Kidney capillary endothelial cell (primary cell): ENCODE measurements at regions not wholly inside any gene's neighbourhood (a gene's known extent, or its start where the extent isn't known, plus 50 kb on each side); places are given as distances from the start of the nearest gene placed in this dataset.
"Not testable (repeated sequence)": the region's sequence is repeated elsewhere in the genome, so short reads cannot be mapped to it uniquely, and the experiment has no call there.

Source experiments
- DNase-seq: peaks from one replicate; pipeline ENCODE4 v3.0.0-alpha.2; 2018; ENCODE audit warnings: low spot score

DNA sequence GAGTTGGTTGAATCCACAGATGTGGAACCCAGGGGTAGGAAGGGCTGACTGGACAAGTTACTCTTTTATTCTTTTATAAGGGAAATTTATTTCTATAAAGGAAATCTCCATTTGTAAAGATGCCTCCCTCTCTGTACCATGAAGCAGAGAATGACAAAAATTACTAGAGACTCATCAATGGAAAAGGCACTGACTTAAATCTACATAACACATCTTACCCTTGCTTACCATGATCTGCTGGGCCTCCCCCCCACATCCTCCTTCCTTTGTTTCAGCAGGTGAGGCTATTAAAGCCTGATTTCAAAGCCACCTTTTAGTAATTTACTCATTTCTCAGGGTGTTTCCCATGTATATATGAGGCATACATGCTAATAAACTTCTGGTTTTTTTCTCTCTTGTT is 130.2 kb upstream of the HDDC2 start:
- DNase-seq, result no peak

DNA sequence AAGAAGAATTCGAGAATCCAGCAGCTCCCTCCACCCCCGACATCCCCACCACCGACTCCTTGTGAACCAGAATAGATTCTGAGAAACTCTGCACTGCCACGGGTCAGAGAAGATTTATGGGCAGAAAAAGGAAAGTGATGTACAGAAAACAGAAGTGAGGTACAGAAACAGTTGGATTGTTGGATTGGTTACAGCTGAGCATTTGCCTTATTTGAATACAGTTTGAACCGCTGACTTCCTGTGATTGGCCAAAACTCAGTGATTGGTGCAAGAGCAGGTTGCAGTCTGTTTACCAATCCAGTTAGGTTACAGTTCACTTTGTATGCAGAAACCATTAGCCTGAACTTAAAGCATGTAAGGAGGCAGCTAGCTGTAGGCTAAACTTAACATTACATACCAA is 131.2 kb upstream of the HDDC2 start:
- DNase-seq, result no peak

DNA sequence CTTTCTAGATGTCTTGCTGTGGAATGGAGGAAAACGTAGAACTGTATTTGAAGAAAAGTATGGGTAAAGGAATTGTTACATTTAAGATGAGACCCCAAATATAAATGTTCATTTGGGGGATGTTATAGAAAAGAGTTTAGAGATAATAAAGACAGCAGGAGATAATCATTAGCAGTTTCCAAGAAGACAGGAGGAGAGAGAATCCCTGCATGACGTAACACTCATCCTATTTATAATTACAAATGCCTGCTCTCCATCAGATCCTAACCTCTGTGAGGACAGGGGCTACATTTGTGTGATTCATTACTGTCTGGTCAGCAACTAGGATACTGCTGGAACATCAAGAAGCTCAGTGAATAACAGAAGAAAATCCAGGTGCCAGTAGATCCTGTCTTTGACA is 133.0 kb upstream of the HDDC2 start:
- DNase-seq, result no peak

DNA sequence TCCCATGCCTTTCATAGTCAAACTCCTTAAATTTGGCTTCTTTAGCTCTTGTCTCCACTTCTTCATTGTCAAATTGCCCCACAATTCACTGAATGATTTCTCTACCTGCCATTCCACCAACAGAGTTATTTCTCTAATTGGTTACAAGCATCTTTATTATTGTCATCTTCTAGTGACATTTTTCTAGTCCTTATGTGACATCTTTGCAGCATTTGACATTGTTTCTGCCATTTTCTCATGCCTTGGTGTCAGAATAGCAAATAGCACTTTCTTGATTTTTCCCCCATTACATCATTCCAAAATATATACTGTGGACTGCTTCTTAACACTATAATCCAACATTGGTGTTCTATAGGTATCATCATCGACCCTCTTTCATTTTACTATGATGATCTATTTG is 137.7 kb upstream of the HDDC2 start:
- no peak for DNase-seq

DNA sequence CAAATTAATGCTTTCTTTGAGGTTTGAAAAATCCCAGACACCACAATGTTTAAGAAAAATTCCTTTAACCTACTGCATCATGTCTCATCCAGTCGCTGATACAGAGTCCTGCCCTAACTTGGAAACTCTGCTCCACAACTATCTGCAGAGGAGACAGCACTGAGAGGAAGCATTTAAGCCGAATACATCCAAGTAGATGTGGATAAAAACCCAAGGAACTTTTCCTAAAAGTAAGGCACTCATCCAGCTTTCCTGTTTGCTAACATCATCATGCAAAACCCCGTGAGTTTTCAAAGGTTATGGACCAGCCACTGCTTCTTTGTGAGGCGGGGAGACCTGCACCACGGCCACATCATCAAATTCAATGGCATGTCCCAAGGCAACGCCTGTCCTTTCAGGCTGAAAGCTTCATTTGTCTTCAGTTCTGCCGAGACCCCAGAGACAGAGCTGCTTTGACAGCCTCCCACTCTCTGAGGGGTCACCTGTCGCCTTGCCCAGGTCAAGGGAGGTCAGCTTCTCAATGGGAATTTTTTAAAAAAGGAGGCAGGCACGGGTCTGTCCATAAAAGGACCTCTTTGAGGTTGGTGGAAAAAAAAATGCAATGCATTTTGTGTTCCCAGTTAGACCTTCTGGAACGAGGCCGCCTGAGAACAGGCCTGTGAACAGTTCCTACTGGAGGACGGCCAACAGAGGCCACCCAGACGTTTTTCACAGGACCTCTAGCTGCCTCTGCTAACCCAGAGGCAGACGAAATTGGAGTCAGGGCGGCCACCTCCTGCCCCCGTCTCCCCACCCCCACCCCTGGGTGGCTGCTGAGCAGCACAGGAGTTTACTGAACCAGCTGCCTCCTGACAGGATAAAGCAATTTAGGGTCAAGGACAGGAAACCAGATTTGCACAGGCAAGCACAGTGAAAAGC is 142.5 kb upstream of the HDDC2 start:
- DNase-seq, result no peak

DNA sequence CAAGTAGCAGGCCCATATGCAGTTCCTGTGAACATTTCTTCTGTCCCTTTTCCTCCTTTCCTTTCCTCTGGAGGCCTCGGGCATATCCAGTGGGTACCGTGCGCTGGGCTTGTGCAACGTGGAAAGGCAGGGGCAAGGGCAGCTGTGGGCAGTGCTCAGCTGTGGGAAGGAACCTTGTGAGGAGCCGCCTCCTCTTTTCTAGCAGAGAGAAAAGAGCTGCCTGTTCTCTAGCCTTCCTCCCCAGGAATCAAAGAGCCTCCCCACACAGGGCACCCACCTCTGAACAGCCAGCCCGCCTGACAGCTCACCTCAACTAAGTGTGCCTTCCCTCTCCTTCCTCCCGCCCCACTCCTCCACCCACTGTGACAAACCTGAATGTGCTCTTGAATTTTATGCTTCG is 143.3 kb upstream of the HDDC2 start:
- DNase-seq, result no peak

DNA sequence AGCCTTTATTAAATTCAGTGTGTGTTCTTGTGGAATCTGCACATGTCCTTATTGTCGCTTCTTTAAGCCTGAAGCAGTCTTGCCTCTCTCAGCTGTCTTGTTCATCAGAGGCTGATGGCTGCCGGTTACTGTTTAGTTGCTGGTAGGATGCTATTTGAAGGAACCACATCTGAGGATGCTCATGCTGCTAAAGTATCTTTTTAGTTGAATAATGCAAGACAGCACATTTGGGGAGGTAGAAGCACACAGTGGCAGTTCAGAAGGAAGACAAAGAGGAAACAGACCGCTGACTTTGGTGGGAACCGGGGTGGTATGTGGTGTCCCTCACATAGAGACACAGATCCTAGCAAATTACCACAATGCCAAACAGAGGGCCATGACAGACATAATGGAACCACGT is 144.2 kb upstream of the HDDC2 start:
- no peak for DNase-seq

DNA sequence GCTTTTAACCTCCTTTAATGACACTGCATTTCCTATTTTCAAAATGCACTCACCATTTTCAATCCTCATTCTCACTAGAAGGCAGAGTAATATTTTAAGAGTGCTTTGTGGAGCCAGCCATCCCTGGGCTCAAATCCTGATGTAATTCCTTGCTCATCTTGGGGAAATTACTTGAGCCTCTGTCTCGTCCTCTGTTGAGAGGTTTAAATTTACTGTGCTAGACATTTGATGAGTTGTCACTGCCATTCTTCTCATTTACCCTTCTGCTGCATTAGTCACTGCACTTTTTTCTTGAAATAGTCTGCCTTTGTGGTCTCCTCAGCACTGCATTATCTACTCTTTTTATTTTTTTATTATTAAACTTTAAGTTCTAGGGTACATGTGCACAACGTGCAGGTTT is 150.0 kb upstream of the HDDC2 start:
- DNase-seq, result no peak

DNA sequence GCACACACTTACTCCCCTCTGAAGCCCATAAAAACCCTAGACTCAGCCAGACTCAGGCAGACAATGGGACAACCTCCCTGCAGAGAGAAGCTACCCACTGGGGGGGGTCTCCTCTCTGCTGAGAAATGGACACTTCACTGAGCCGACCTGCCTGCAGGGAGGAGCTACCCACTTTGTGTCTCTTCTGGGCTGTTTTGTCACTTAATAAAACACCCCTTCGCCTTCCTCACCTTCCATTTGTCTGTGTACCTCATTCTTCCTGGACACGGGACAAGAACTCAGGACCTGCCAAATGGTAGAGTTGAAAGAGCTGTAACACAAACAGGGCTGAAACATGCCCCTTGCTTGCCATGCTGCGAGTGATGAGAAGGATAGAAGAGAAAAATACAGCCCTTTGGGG is 151.7 kb upstream of the HDDC2 start:
- DNase-seq, result no peak

DNA sequence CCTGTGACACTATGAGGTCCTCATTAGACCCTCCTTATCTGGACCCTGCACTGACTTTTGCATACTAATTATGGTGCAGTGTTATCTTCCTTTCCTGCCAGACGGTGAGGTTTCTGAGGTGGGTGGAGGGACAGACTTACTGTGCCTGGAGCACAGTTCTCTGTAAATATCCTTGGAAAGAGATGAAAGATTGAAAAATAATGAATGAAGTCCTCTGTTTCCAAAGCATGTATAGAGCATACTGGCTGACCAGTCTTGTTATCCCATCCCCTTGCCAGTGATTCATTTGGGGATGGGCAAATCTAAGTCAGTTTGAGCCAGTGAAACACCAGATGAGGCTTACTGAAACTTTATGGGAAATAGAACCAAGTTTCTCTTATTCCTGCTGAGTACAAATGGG is 152.6 kb upstream of the HDDC2 start:
- DNase-seq, result no peak

DNA sequence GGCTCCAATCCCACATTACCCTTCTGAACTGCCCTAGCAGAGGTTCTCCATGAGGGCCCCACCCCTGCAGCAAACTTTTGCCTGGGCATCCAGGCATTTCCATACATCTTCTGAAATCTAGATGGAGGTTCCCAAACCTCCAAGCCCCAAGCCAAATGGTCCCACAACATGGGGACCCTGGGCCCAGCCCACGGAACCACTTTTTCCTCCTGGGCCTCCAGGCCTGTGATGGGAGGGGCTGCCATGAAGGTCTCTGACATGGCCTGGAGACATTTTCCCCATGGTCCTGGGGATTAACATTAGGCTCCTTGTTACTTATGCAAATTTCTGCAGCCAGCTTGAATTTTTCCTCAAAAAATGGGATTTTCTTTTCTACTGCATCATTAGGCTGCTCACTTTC is 156.7 kb upstream of the HDDC2 start:
- not testable (repeated sequence) for DNase-seq

DNA sequence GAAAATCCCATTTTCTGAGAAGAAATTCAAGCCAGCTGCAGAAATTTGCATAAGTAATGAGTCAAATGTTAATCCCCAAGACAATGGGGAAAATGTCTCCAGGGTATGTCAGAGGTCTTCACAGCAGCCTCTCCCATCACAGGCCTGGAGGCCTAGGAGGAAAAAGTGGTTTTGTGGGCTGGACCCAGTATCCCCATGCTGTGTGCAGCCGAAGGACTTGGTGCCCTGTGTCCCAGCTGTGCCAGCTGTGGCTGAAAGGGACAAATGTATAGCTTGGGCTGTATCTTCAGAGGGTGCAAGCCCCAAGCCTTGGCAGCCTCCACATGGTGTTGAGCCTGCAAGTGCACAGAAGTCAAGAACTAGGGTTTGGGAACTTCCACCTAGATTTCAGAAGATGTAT is 163.6 kb upstream of the HDDC2 start:
- DNase-seq, result not testable (repeated sequence)

DNA sequence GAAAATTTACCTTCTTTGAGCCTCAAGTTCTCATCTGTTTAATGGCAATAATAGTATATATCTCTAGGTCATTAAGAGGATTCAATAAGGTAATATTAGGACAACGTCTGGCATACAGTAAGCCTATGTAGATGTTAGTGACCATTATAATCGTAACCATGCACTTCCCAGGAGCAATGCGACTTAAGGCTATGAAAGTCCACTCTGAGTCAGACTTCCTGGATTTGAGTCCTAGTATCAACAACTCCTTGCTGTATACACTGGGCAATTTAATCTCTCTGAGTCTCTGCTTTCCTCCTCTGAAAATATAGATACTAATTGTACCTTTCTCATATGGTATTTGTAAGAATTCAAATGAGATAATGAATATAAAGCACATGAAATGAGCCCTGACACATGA is 168.1 kb upstream of the HDDC2 start:
- no peak for DNase-seq

DNA sequence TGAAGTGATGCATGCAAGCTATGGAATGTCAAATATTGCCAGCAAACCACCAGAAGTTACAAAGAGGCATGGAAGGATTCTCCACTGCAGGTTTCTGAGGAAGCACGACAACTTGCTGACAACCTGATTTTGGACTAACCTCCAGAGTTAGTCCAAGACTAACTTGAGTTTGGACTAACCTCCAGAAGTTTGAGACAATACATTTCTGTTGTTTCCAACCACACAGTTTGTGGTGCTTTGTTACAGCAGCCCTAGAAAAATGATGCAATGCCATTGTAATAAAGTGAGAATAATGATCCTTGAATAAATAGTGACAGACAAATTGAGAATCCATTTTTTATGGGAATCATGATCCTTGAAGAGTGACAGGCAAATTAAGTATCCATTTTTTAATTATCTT is 169.9 kb upstream of the HDDC2 start:
- DNase-seq, result no peak

DNA sequence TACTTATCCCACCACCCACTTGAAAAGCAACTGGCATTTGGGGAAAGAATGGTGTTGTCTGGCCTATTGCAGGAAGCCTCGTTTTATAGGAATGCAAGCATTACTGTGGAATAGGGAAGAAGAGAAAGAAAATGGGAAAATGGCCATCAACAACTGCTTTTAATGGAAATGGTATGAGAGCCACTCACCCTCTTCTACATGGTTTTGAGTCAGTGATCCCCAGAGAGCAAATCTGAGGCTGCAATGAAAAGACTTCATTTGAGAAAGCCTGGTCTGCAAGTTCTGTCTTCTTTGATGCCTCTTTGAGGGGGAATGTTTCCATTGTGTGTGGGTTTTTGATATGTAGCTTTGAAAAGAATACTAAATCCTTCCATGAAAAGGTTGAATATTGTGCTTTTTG is 172.3 kb upstream of the HDDC2 start:
- no peak for DNase-seq

DNA sequence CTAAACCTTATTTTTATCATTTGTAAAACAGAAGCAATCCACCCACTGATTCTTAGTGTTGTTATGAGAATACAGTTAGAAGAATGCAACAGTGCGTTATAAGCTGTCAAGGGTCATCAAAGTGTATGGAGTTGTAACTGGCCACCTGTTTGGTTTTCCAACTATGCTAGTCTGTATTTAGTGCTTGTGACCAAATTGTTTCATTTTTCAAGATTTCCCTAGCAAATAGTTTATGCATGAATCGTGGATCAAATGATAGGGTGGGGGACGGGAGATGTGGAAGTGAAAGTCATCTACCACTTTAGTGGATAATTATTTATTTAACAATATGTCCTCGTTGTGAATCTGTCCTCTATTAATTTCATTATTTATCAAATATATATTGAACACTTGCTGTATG is 175.4 kb upstream of the HDDC2 start:
- no peak for DNase-seq

DNA sequence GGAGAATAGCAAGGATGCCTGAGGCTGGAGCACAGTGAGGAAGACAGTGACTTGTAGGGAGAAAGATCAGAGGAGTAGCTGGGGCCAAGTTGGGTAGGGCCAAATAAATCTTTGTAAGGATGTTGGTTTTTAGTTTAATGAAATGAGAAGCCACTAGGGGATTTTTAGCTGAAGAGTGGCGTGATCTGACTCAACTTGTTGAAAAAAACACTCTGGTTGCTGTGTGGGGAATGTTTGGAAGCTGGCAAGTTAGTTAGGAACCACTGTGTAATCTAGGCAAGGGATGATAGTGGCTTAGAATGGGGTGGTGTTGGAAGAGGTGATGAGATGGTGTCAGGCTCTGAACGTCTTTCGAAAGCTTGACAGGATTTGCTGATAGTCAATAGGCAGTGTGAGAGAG is 176.1 kb upstream of the HDDC2 start:
- DNase-seq, result no peak

DNA sequence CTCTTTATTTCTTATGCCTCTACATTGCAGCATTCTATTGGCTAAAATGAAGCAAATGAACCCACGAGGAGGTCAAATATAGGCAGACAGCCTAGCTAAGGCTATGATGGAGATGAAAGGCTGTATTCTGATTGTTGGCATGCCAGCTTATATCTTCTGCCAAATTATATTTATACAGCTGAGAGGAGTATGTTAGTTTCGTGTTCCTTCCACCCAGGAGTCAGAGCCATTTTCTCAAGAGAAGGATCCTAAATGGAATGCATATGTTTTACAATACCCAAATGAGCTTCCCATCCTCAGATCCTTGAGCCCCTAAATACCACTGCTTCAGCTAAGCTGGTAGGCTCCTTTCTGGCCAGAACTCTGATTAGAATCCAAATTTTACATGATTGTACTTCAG is 178.4 kb upstream of the HDDC2 start:
- no peak for DNase-seq

DNA sequence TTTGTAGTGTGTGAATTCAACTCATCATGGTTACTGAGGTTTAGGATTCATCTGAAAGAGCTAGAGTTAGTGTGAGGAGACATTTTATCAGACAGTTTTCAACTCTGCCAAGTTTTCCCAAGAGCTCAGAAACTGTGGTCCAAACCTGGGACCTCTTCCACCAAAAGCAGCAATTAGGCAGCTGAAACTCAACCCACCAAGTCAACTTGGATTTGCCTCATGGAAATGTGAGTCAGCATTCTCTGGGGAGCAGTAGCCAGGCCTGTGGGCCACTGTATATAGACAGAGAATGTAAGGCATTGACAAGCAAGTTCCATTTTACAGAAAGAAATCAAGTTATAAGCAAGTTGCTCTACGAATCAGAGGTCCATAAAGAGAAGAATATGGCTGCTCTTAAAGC is 178.8 kb upstream of the HDDC2 start:
- DNase-seq, result no peak

DNA sequence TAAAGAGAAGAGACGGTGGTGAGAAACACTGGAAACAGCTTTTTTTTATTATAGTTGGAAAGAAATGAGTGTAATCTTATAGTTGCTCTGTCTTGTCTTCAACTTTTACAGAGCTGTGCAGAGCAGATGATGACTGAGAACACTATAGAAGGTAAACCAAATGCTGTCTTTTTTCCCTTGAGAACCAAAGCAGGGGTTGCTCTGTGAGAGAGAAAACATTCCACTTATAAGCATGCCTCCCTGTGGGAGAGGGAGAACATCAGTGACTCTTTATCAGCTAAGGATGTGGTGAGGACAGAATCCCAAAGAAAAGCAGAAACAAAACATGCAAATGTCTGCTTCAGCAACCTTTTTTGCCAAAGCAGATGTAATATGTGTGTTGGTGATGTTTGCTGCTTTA is 179.3 kb upstream of the HDDC2 start:
- no peak for DNase-seq

DNA sequence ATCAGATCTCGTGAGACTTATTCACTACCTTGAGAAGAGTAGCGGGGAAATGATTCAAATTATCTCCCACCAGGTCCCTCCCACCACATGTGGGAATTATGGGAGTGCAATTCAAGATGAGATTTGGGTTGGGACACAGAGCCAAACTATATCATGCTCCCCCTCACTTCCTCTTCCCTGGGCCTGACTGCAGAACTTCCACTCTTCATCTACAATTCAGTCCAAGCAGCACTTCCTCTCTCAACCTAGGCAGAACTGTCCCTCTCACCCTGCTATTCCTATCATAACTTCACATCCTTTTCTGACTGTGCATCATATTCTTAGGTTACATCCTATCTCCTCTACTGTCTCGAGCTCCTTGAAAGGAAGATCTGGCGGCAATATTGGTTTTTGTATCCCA is 184.0 kb upstream of the HDDC2 start:
- no peak for DNase-seq

DNA sequence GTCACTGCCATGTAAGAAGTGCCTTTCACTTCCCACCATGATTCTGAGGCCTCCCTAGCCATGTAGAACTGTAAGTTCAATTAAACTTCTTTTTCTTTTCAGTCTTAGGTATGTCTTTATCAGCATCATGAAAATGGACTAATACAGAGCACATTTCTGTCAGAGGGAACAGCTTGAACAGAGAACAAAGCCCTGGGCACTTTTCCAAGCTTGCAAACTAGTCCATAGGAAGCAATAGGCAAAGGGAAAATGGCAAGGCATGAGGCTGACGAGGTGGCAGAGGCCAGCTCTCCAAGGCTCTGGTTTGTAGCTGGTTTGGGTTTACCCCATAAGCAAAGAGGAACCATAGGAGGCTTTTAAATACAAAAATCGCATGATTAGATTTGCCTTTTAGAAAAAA is 185.1 kb upstream of the HDDC2 start:
- no peak for DNase-seq

DNA sequence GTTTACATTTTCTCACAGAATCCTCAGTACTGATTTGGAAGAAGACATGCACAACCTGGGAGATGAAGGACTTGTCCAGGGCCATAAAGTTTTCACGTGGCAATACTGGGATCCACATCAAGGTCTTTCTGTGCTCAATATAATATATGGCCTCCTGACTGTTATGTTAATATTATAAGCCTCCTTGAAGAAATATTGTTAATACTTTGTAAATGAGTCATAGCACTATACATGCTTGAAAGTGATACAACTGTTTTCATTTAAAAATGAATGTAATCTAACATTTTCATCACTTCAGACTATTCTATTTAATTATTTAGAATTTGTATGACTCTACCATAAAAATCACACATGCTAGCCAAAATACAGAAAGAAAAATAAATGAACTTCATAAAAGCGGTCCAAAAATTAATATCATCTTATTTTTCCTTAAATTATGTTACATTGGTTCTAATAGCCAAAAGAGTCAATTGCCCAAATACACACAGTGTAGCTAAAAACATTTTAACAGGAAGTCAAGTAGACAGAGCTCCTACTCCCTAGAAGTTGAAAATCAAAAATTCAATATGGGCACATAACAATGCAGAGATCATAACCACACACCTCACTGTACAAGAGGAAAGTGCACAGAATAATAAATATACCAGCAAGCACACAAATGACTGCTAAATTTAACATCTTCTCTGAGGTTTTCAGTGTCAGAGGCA is 188.0 kb upstream of the HDDC2 start:
- DNase-seq, result no peak
